AG04449 (cell line): ENCODE measurements at regions not wholly inside any gene's neighbourhood (a gene's known extent, or its start where the extent isn't known, plus 50 kb on each side); places are given as distances from the start of the nearest gene placed in this dataset.

Source experiments
- CTCF ChIA-PET: fragments of 350-600 bp; formaldehyde crosslinking; extraction: SDS; loops from one replicate; lab custom pipeline; 2021; ENCODE audit warnings: antibody characterized with exemption; lab: Yijun Ruan, JAX
- POLR2A ChIA-PET: fragments of 400-600, 350-600 bp; formaldehyde crosslinking; extraction: SDS; loops from one replicate; lab custom pipeline; 2020; ENCODE audit warnings: antibody characterized with exemption, inconsistent platforms; lab: Yijun Ruan, JAX
- DNase-seq: peaks from one replicate; pipeline ENCODE4 v3.0.0-alpha.2; 2010; ENCODE audit warnings: low read depth, low spot score
- H3K4me3 ChIP-seq: 2 replicates; pipeline ENCODE4 v1.5.1; 2011; ENCODE audit warnings: low read depth, mild to moderate bottlenecking, control low read depth, low read length
- TF ChIP-seq, protein P1 (sequence below): IDR thresholded peaks from one replicate; pipeline ENCODE4 v1.5.1; 2011; ENCODE audit warnings: mild to moderate bottlenecking, moderate library complexity, low read length, control low read depth, inconsistent platforms; ENCODE audit not compliant: insufficient read depth; ENCODE audit errors: missing control alignments

DNA sequence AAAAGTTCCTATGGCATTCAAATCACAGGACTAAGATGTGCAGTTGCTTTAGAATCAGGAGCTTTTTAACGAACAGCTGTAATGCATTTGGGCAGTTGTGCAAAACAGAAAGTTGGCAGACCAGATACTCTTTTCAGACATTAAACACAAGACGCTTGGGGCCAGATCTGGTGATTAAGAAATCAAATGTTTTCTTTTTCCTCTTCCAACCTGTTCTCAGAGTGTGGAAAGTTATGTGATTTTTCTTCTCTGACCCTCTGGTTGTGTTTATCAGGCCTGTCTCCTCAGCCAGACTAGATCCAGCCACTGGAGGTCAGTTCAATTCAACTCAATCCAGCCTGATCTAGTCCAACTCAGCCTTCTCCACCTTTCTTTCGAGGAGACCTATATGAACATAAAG lies 298.5 kb upstream of the PCSK5 start:
- DNase-seq, result no peak
- CTCF ChIA-PET, result no interaction called here
- TF ChIP-seq, protein P1, sequence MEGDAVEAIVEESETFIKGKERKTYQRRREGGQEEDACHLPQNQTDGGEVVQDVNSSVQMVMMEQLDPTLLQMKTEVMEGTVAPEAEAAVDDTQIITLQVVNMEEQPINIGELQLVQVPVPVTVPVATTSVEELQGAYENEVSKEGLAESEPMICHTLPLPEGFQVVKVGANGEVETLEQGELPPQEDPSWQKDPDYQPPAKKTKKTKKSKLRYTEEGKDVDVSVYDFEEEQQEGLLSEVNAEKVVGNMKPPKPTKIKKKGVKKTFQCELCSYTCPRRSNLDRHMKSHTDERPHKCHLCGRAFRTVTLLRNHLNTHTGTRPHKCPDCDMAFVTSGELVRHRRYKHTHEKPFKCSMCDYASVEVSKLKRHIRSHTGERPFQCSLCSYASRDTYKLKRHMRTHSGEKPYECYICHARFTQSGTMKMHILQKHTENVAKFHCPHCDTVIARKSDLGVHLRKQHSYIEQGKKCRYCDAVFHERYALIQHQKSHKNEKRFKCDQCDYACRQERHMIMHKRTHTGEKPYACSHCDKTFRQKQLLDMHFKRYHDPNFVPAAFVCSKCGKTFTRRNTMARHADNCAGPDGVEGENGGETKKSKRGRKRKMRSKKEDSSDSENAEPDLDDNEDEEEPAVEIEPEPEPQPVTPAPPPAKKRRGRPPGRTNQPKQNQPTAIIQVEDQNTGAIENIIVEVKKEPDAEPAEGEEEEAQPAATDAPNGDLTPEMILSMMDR, result no peak
- POLR2A ChIA-PET, result no interaction called here
- H3K4me3 ChIP-seq, result no peak overlapping the region

DNA sequence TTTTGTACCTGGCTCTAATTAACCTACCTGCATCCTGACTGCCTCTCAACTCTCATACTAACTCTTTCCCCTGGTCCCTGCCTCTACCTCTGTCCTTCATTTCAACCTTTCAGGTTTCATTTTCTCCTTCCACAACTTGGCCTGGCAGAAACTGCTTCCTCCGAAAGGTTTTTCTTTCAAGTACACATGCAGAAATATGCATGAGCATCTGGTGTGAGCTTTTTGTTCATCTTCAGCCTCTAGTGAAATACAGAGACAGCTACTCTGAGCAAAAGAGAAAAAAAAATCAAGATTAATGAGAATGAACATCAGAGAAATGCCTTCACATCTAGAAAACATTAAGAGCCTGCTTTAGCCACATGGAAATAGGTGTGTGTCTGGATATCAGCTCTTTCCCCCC lies 297.9 kb upstream of the PCSK5 start:
- ChIA-PET CTCF (no interaction called here), POLR2A (no interaction called here)
- TF ChIP-seq, protein P1, result no peak
- H3K4me3 ChIP-seq, result no peak overlapping the region
- DNase-seq, result no peak

DNA sequence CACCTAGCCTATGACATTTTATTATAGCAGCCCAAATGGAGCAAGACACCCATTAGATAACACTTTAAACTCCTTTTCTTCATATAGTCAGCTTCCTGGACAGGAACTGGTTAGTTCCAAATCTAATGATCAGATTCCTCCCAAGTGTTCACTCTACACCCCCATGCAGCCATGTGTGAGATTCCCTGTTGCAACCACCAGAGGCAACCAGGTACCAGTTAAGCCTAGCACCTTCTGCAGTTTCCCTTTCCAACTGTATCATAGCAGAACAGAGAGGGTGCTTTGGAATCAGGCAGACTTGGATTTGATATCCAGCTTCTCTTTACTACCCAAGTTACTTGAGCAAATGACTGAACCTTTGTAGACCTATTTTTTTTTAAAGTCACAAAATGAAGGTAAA lies 296.6 kb upstream of the PCSK5 start:
- POLR2A ChIA-PET, result no interaction called here
- CTCF ChIA-PET, result no interaction called here
- no peak for DNase-seq
- TF ChIP-seq, protein P1, result no peak
- H3K4me3 ChIP-seq, result no peak overlapping the region

DNA sequence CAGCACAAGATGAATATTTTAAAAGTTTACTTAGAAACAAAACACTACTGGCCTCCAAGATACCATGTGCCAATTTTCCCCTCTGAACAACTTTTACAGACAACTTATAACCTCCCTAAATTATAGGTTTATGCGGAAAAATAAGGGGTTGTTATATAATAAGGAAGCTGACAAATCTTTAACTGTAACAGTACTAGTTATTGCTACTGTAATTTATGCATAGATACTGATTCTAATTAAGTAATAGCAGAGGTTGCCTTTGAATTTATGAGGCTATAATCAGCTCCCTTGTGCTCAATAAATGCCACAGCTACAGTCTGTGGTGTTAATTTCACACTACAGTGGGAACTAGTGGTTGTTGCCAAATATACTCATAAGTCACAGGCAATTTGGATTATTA lies 291.3 kb upstream of the PCSK5 start:
- POLR2A ChIA-PET, result no interaction called here
- TF ChIP-seq, protein P1, result no peak
- no peak overlapping the region for H3K4me3 ChIP-seq
- no peak for DNase-seq
- CTCF ChIA-PET, result no interaction called here

DNA sequence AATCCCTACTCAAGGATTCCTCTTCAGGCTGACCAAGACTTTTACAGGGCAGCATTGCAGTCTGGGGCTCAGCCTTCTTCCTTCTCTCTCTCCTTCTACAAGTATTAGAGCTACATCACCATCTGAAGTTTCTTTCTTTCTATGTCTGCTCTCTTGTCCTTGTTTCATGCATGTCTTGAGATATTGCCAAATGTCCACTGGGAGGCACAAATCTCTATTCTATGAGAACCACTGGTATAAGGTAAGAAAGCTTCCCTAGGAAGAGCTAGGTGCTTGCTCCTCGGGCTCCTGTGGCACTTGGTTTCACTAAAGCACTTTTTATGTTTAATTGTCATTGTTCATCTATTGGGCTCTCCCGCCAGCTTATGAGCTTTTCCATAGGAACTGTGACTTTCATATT lies 289.2 kb upstream of the PCSK5 start:
- POLR2A ChIA-PET, result no interaction called here
- no peak for DNase-seq
- H3K4me3 ChIP-seq, result no peak overlapping the region
- CTCF ChIA-PET, result no interaction called here
- TF ChIP-seq, protein P1, result no peak

DNA sequence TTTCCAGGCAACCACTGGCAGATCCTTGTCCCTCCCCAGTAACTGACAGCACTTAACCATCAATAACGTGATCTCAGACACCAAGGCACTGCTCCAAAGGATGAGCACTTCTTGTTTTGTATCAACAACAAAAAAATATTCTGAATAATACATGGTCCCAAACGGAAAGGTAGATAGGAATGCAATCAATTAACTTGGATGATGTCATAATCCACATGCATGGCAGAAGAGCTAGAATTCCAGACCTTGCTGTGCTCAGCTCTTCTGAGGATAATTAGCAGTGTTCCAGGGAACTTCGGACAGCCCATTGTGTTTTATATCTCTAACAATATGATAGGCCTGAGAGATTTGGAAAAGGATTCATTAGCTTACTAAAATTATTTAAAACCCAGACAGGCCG lies 288.4 kb upstream of the PCSK5 start:
- no peak for DNase-seq
- no peak overlapping the region for H3K4me3 ChIP-seq
- CTCF ChIA-PET, result no interaction called here
- TF ChIP-seq, protein P1, result no peak
- POLR2A ChIA-PET, result no interaction called here

DNA sequence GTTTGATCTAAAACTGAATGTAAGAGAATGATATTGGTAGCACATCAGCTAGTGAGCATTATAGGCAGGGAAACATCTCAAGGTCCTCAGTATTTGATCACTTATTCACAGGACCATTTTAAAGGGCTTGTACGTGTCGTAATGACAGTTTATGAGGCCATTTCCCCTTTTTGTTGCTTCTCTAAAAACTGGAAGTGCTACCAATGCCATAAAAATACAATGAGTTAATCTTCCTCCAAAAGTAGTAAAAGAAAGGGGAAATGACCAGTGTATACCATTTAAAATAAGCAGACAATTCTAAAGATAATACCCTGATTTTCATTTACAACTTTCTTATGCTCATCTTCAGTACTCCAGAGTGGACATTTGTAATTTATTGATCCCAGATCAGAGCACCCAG lies 285.8 kb upstream of the PCSK5 start:
- no peak for DNase-seq
- no peak overlapping the region for H3K4me3 ChIP-seq
- TF ChIP-seq, protein P1, result no peak
- CTCF ChIA-PET, result no interaction called here
- POLR2A ChIA-PET, result no interaction called here
